Esophagus muscularis mucosa (tissue), 4 donors: ENCODE measurements at regions not wholly inside any gene's neighbourhood (a gene's known extent, or its start where the extent isn't known, plus 50 kb on each side); places are given as distances from the start of the nearest gene placed in this dataset.

ENCODE experiments used
- DNase-seq: peaks from one replicate; pipeline ENCODE4 v3.0.0-alpha.2; 2017; ENCODE audit errors: extremely low spot score
- H3K27ac ChIP-seq, 4 donors: fragments of 200-600 bp; sonication (generic); replicated peaks in 1 of 4; 1 replicate in 3 of 4; 2 replicates in 1 of 4; pipeline ENCODE4 v1.5.1; 2016 to 2019; ENCODE audit warnings: mild to moderate bottlenecking in 1 of 4
- H3K27me3 ChIP-seq, 4 donors: fragments of 200-600 bp; sonication (generic); one replicate each; pipeline versions ENCODE4 v1.5.1 to v1.6.0; 2016 to 2019
- H3K36me3 ChIP-seq, 4 donors: fragments of 200-600 bp; sonication (generic); one replicate each; pipeline ENCODE4 v1.5.1; 2016 to 2019
- H3K4me1 ChIP-seq, 4 donors: fragments of 200-600 bp; sonication (generic); one replicate each; pipeline ENCODE4 v1.5.1; 2016 to 2019
- H3K4me3 ChIP-seq, 4 donors: fragments of 200-600 bp; sonication (generic); 1 replicate in 2 of 4; 2 replicates in 2 of 4; pipeline ENCODE4 v1.5.1; 2016 to 2019; ENCODE audit warnings: mild to moderate bottlenecking in 4 of 4, moderate library complexity in 1 of 4
- H3K9me3 ChIP-seq, 4 donors: fragments of 200-600 bp; sonication (generic); 1 replicate in 3 of 4; 2 replicates in 1 of 4; pipeline ENCODE4 v1.5.1; 2016 to 2019
- CTCF ChIP-seq, 3 experiments: fragments of 200-600 bp in 2 of 3; fragments of 450-650 bp in 1 of 3; sonication (generic) in 2 of 3; IDR thresholded peaks; one replicate each; pipeline ENCODE4 v1.5.1; 2017 to 2019; ENCODE audit warnings: antibody characterized with exemption in 3 of 3, mild to moderate bottlenecking in 2 of 3, moderate library complexity in 1 of 3
- EP300 ChIP-seq: sonication (generic); formaldehyde crosslinking; IDR thresholded peaks from one replicate; pipeline ENCODE4 v1.6.1; 2017; ENCODE audit warnings: antibody characterized with exemption
- POLR2A ChIP-seq: fragments of 450-650 bp; IDR thresholded peaks from one replicate; pipeline ENCODE4 v1.6.1; 2017; ENCODE audit warnings: antibody characterized with exemption, moderate library complexity, mild to moderate bottlenecking, low read depth
- POLR2AphosphoS5 ChIP-seq, 2 donors: sonication (generic); formaldehyde crosslinking; IDR thresholded peaks; one replicate each; pipeline ENCODE4 v1.6.1; 2017; ENCODE audit warnings: antibody characterized with exemption in 2 of 2
- whole genome bisulfite sequencing: methylation state at CpG from one replicate; pipeline ENCODE4 v1.1.5; 2018; 5-methylcytosine and 5-hydroxymethylcytosine counted together
- intact Hi-C: fragments of 100-400 bp; cut with DNase I; formaldehyde crosslinking; loops from one replicate; pipeline ENCODE4 v1.15.1; 2023

DNA sequence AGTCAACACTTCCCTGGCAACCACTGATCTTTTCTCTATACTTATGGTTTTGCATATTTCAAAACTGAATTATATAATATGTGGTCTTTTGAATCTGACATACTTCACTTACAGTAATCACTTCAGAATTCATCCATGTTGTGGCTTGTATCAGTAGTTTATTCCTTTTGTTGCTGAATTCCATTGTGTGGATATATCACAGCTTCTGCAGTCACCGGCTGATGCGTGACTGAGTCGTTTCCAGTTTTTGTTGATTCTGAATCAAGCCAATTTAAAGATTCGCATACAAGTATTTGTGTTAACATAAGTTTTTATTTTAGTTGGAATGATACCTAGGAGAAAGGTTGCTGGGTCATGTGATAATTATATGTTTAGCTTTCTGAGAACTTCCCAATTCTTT, 672.5 kb upstream of the ANKRD30A start:
- WGBS, result 85% methylated on average over 4 of the region's 4 CpGs
- no peaks in the 10 kb centered on the region for H3K9me3 ChIP-seq
- intact Hi-C loops, result no loop called here
- no peaks in the 10 kb centered on the region for H3K36me3 ChIP-seq
- H3K27ac ChIP-seq, result no peak overlapping the region
- H3K27me3 ChIP-seq, result no peaks in the 10 kb centered on the region
- DNase-seq, result no peak
- H3K4me3 ChIP-seq, result no peak overlapping the region
- TF ChIP-seq CTCF (IDR thresholded peaks at IDR 0.05) (no peak), EP300 (no peak), POLR2A (no peak), POLR2AphosphoS5 (IDR thresholded peaks at IDR 0.05) (no peak)
- peaks cover 9 to 24% (median 20%) of the 10 kb centered on the region in 4 donors for H3K4me1 ChIP-seq

- intact Hi-C loops, result no loop called here
- TF ChIP-seq POLR2A (no peak), CTCF (IDR thresholded peaks at IDR 0.05) (no peak), POLR2AphosphoS5 (IDR thresholded peaks at IDR 0.05) (no peak), EP300 (no peak)
- Histone ChIP-seq H3K36me3 (no peaks in the 10 kb centered on the region), H3K4me3 (no peak overlapping the region), H3K9me3 (no peaks in the 10 kb centered on the region), H3K27me3 (no peaks in the 10 kb centered on the region), H3K4me1 (peaks cover 9 to 31% (median 26%) of the 10 kb centered on the region in 4 donors), H3K27ac (no peak overlapping the region)
- no peak for DNase-seq
- 95% methylated on average over 8 of the region's 8 CpGs for WGBS
These were observed 673.9 kb upstream of the ANKRD30A start for GRCh38 chr10:36451391-36451970.

GRCh38 chr10:36450380-36450779, 675.0 kb upstream of the ANKRD30A start:
- H3K9me3 ChIP-seq, result no peaks in the 10 kb centered on the region
- H3K27me3 ChIP-seq, result no peaks in the 10 kb centered on the region
- no peak for DNase-seq
- TF ChIP-seq POLR2A, result no peak
- peak; percentile 31 to 33 for TF ChIP-seq POLR2AphosphoS5 (IDR thresholded peaks at IDR 0.05)
- peak; percentile 43 for TF ChIP-seq EP300
- no peak for TF ChIP-seq CTCF (IDR thresholded peaks at IDR 0.05)
- H3K4me3 ChIP-seq, result peak overlapping the region; percentile 17 to 27 (median 22)
- H3K36me3 ChIP-seq, result no peaks in the 10 kb centered on the region
- 38% methylated on average over 8 of the region's 8 CpGs for WGBS
- intact Hi-C loops, result no loop called here
- peak overlapping the region; percentile 18 to 65 (median 57) for H3K27ac ChIP-seq
- peaks cover 11 to 31% (median 26%) of the 10 kb centered on the region in 4 donors for H3K4me1 ChIP-seq

- intact Hi-C loops, result no loop called here
- no peak overlapping the region for H3K27ac ChIP-seq
These were observed 676.4 kb upstream of the ANKRD30A start for GRCh38 chr10:36448760-36449691.

More at GRCh38 chr10:36448760-36449691, 676.4 kb upstream of the ANKRD30A start:
- H3K9me3 ChIP-seq, result no peaks in the 10 kb centered on the region
- peaks cover 13 to 31% (median 26%) of the 10 kb centered on the region in 4 donors for H3K4me1 ChIP-seq
- no peaks in the 10 kb centered on the region for H3K36me3 ChIP-seq
- TF ChIP-seq EP300 (no peak), POLR2A (no peak), POLR2AphosphoS5 (IDR thresholded peaks at IDR 0.05) (no peak), CTCF (IDR thresholded peaks at IDR 0.05) (no peak)
- 79% methylated on average over 11 of the region's 11 CpGs for WGBS
- no peak overlapping the region for H3K4me3 ChIP-seq
- H3K27me3 ChIP-seq, result no peaks in the 10 kb centered on the region
- DNase-seq, result no peak
